ENCODE measurements at regions not wholly inside any gene's neighbourhood (a gene's known extent, or its start where the extent isn't known, plus 50 kb on each side); places are given as distances from the start of the nearest gene placed in this dataset.

DNA sequence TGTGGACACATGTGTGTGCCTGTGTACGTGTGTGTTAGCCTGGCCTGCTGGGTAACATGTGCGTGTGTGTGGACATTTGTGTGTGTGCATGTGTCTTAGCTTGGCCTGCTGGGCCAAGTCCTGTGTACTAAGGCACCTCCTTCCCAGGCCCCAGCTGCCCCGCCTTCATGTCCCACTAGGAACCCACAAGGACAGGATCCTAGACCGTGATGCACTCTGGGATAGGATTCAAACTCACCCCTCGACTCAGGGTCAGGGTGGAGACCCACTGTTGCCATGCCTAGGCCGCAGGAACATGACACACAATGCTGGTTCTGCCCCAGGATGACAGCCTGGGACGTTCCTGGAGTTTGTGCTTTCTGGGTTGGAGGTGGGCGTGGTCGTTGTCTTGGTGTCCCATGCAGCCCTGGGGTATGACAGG is 89.9 kb upstream of the TMPRSS2 start:
- H3K27ac ChIP-seq, result no peak overlapping the region
- 50 to 84% (median 60%) methylated on average over 1 to 9 of the region's 9 CpGs; no CpG with 5 or more reads in 6 of the 10 experiments for WGBS, 10 experiments
- no peak for ATAC-seq (replicated peaks in 6 of 8)
- H3K4me3 ChIP-seq, result no peak overlapping the region
- in situ Hi-C loops (cut with MboI; ENCODE audit: low pct_unique_long_range_greater_than_20kb in 2 of 9, low sequenced_read_pairs in 9 of 9, unreplicated experiment in 9 of 9), result no loop called here
- no peaks in the 10 kb centered on the region for H3K4me1 ChIP-seq (replicated peaks in 1 of 2)

- ATAC-seq (replicated peaks in 6 of 8), result no peak
- in situ Hi-C loops (cut with MboI; ENCODE audit: low pct_unique_long_range_greater_than_20kb in 2 of 9, low sequenced_read_pairs in 9 of 9, unreplicated experiment in 9 of 9), result no loop called here
Observed at GRCh38 chr21:41597227-41597626, 89.3 kb upstream of the TMPRSS2 start.

GRCh38 chr21:41596241-41596925 is 88.4 kb upstream of the TMPRSS2 start:
- in situ Hi-C loops (cut with MboI; ENCODE audit: low pct_unique_long_range_greater_than_20kb in 2 of 9, low sequenced_read_pairs in 9 of 9, unreplicated experiment in 9 of 9), result no loop called here
- WGBS, 10 experiments, result 34 to 91% (median 67%) methylated on average over 1 to 10 of the region's 14 CpGs; no CpG with 5 or more reads in 1 of the 10 experiments
- ATAC-seq (replicated peaks in 6 of 8), result no peak
- H3K4me3 ChIP-seq, result no peak overlapping the region
- H3K4me1 ChIP-seq (replicated peaks in 1 of 2), result no peaks in the 10 kb centered on the region
- H3K27ac ChIP-seq, result no peak overlapping the region

More at GRCh38 chr21:41597227-41597626, 89.3 kb upstream of the TMPRSS2 start:
- Histone ChIP-seq H3K4me3 (no peak overlapping the region), H3K4me1 (replicated peaks in 1 of 2) (no peaks in the 10 kb centered on the region), H3K27ac (no peak overlapping the region)
- WGBS, 10 experiments, result 100% methylated on average over 1 of the region's 1 CpG; no CpG with 5 or more reads in 9 of the 10 experiments

DNA sequence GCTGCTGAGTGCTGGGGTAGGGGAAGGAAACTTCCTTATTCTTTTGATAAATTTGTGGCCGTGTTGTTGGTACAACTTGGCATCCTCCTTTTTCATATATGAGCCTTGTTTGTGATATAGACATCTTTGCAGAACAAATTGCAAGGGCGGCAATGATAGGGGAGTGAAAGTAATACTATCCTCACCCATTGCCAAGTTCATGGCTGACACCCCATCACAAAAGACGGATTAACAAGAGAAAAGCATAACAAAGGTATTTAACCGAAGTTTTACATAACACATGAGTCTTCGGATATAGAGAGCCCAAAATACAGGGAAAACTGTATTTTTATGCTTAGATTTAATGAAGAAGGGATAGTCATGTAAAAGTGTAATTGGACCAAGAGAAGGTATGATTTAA is 86.3 kb upstream of the TMPRSS2 start:
- in situ Hi-C loops (cut with MboI; ENCODE audit: low pct_unique_long_range_greater_than_20kb in 2 of 9, low sequenced_read_pairs in 9 of 9, unreplicated experiment in 9 of 9), result no loop called here

GRCh38 chr21:41593760-41594138 is 85.8 kb upstream of the TMPRSS2 start:
- 25 to 100% (median 42%) methylated on average over 1 to 4 of the region's 4 CpGs; no CpG with 5 or more reads in 2 of the 10 experiments for WGBS, 10 experiments

More for the DNA sequence above, 86.3 kb upstream of the TMPRSS2 start:
- no peak overlapping the region for H3K27ac ChIP-seq
- no peaks in the 10 kb centered on the region for H3K4me1 ChIP-seq (replicated peaks in 1 of 2)
- no peak overlapping the region for H3K4me3 ChIP-seq
- WGBS, 10 experiments, result 8 to 67% (median 39%) methylated on average over 1 to 5 of the region's 5 CpGs
- no peak for ATAC-seq (replicated peaks in 6 of 8)

GRCh38 chr21:41593051-41593759 is 85.2 kb upstream of the TMPRSS2 start:
- in situ Hi-C loops (cut with MboI; ENCODE audit: low pct_unique_long_range_greater_than_20kb in 2 of 9, low sequenced_read_pairs in 9 of 9, unreplicated experiment in 9 of 9), result no loop called here
- Histone ChIP-seq H3K27ac (no peak overlapping the region), H3K4me3 (no peak overlapping the region), H3K4me1 (replicated peaks in 1 of 2) (no peaks in the 10 kb centered on the region)
- WGBS, 10 experiments, result 0 to 78% (median 52%) methylated on average over 1 to 12 of the region's 12 CpGs; no CpG with 5 or more reads in 3 of the 10 experiments
- ATAC-seq (replicated peaks in 6 of 8), result no peak

More at GRCh38 chr21:41593760-41594138, 85.8 kb upstream of the TMPRSS2 start:
- ATAC-seq (replicated peaks in 6 of 8), result no peak
- Histone ChIP-seq H3K4me3 (no peak overlapping the region), H3K27ac (no peak overlapping the region), H3K4me1 (replicated peaks in 1 of 2) (no peaks in the 10 kb centered on the region)
- in situ Hi-C loops (cut with MboI; ENCODE audit: low pct_unique_long_range_greater_than_20kb in 2 of 9, low sequenced_read_pairs in 9 of 9, unreplicated experiment in 9 of 9), result no loop called here

DNA sequence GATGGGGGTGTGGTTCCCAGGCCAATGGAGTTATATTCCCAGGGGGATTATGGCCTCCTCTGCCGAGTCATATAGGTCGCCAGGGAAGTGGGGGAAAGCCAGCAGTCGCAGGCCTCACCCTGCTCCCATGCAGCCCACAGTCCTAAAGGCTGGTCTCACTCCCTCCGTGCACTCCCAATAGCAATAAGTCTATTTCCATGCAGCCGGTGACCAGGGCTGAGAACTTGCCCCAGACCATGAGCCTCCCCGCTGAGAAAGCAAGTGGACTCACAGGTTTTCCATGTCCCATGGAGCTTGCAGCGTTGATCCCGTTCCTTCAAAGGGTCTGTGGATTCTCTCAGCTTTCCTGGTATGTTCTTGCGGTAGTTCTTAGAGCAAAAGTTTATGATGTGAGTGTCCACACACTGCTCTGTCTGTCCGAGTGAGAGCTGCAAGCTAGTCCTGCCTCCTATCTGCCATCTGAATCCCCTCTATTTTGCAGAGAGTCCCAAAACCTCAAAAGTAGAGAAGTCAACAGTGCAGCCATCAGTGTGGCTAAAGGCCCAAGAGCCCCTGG is 81.7 kb upstream of the TMPRSS2 start:
- H3K27ac ChIP-seq, result no peak overlapping the region
- H3K4me3 ChIP-seq, result no peak overlapping the region
- WGBS, 10 experiments, result 42 to 100% (median 88%) methylated on average over 1 to 6 of the region's 10 CpGs; no CpG with 5 or more reads in 3 of the 10 experiments
- no peak for ATAC-seq (replicated peaks in 6 of 8)
- no peaks in the 10 kb centered on the region for H3K4me1 ChIP-seq (replicated peaks in 1 of 2)
- in situ Hi-C loops (cut with MboI; ENCODE audit: low pct_unique_long_range_greater_than_20kb in 2 of 9, low sequenced_read_pairs in 9 of 9, unreplicated experiment in 9 of 9), result no loop called here

DNA sequence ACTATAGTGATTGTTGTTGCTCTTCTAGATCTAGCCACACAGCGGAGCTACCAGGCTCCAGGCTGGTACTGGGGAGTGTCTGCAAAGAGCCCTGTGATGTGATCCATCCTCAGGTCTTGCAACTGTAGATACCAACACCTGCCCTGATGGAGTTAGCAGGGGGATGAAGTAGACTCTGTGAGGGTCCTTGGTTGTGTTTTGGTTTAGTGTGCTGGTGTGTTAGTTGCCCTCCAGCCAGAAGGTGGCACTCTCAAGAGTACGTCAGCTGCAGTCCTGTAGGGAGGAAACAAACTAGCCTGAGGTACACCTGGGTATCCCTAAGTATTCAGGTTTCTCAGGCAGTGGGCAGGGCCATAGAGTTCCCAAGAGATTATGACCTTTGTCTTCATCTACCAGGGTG is 81.2 kb upstream of the TMPRSS2 start:
- no peak overlapping the region for H3K4me3 ChIP-seq
- H3K27ac ChIP-seq, result no peak overlapping the region
- in situ Hi-C loops (cut with MboI; ENCODE audit: low pct_unique_long_range_greater_than_20kb in 2 of 9, low sequenced_read_pairs in 9 of 9, unreplicated experiment in 9 of 9), result no loop called here
- 60 to 100% (median 100%) methylated on average over 1 of the region's 2 CpGs; no CpG with 5 or more reads in 5 of the 10 experiments for WGBS, 10 experiments
- H3K4me1 ChIP-seq (replicated peaks in 1 of 2), result no peaks in the 10 kb centered on the region
- ATAC-seq (replicated peaks in 6 of 8), result no peak

- 44 to 100% (median 90%) methylated on average over 1 to 5 of the region's 14 CpGs; no CpG with 5 or more reads in 1 of the 10 experiments for WGBS, 10 experiments
- in situ Hi-C loops (cut with MboI; ENCODE audit: low pct_unique_long_range_greater_than_20kb in 2 of 9, low sequenced_read_pairs in 9 of 9, unreplicated experiment in 9 of 9), result no loop called here
- ATAC-seq (replicated peaks in 6 of 8), result no peak
- Histone ChIP-seq H3K27ac (no peak overlapping the region), H3K4me3 (no peak overlapping the region), H3K4me1 (replicated peaks in 1 of 2) (no peaks in the 10 kb centered on the region)
Observed at GRCh38 chr21:41585199-41585994, 77.4 kb upstream of the TMPRSS2 start.

DNA sequence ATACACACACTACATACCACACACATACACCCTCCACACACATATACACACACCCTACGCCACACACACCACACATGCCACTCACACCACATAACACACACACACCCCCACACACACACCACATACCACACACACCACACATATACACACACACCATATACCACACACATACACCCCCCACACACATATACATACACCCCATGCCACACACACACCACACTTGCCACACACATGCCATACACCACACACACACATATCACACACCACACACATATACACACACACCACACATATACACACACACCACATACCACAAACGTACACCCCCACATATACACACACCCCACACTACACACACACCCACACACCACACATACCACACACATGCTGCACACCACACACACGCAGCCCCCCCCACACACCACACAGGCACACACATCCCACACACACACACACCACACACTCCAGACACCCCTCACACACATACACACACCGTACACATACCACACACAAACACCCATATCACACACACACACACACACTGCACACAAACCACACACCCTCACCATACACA is 76.7 kb upstream of the TMPRSS2 start:
- no peak overlapping the region for H3K4me3 ChIP-seq
- H3K27ac ChIP-seq, result no peak overlapping the region
- WGBS, 10 experiments, result 20 to 100% (median 80%) methylated on average over 1 to 3 of the region's 4 CpGs; no CpG with 5 or more reads in 1 of the 10 experiments
- no peak for ATAC-seq (replicated peaks in 6 of 8)
- in situ Hi-C loops (cut with MboI; ENCODE audit: low pct_unique_long_range_greater_than_20kb in 2 of 9, low sequenced_read_pairs in 9 of 9, unreplicated experiment in 9 of 9), result no loop called here
- H3K4me1 ChIP-seq (replicated peaks in 1 of 2), result no peaks in the 10 kb centered on the region

- in situ Hi-C loops (cut with MboI; ENCODE audit: low pct_unique_long_range_greater_than_20kb in 2 of 9, low sequenced_read_pairs in 9 of 9, unreplicated experiment in 9 of 9), result no loop called here
- no peaks in the 10 kb centered on the region for H3K4me1 ChIP-seq (replicated peaks in 1 of 2)
- WGBS, 10 experiments, result 40 to 59% (median 46%) methylated on average over 1 to 7 of the region's 10 CpGs; no CpG with 5 or more reads in 6 of the 10 experiments
- no peak overlapping the region for H3K27ac ChIP-seq
- H3K4me3 ChIP-seq, result no peak overlapping the region
- no peak for ATAC-seq (replicated peaks in 6 of 8)
Observed at GRCh38 chr21:41583274-41583790, 75.4 kb upstream of the TMPRSS2 start.

- no peak overlapping the region for H3K4me3 ChIP-seq
- WGBS, 10 experiments, result 33 to 96% (median 80%) methylated on average over 1 to 6 of the region's 7 CpGs; no CpG with 5 or more reads in 1 of the 10 experiments
- no peak overlapping the region for H3K27ac ChIP-seq
- H3K4me1 ChIP-seq (replicated peaks in 1 of 2), result no peaks in the 10 kb centered on the region
- no peak for ATAC-seq (replicated peaks in 6 of 8)
- in situ Hi-C loops (cut with MboI; ENCODE audit: low pct_unique_long_range_greater_than_20kb in 2 of 9, low sequenced_read_pairs in 9 of 9, unreplicated experiment in 9 of 9), result no loop called here
Observed at GRCh38 chr21:41582866-41583265, 74.9 kb upstream of the TMPRSS2 start.

All from motor neuron (in vitro differentiated cells).